ENCODE measurements at regions not wholly inside any gene's neighbourhood (a gene's known extent, or its start where the extent isn't known, plus 50 kb on each side); places are given as distances from the start of the nearest gene placed in this dataset.

- Histone ChIP-seq H3K9ac (ENCODE audit: low read length) (no peak overlapping the region), H3K4me3 (ENCODE audit: low read length) (no peak overlapping the region), H3K4me1 (ENCODE audit: control insufficient read depth, insufficient read depth, low read length) (no peaks in the 10 kb centered on the region), H3K9me3 (ENCODE audit: control insufficient read depth, low read length) (no peaks in the 10 kb centered on the region), H3K27me3 (replicated peaks; ENCODE audit: control insufficient read depth, insufficient read depth, low read length) (no peaks in the 10 kb centered on the region), H3K36me3 (ENCODE audit: control insufficient read depth, insufficient read depth, low read length, severe bottlenecking) (no peaks in the 10 kb centered on the region)
- DNase-seq (ENCODE audit: low read depth) = no peak
Observed at GRCh38 chr2:78681386-78681785, 344.1 kb upstream of the REG3G start.

- no peaks in the 10 kb centered on the region for H3K9me3 ChIP-seq (ENCODE audit: control insufficient read depth, low read length)
- H3K9ac ChIP-seq (ENCODE audit: low read length) = no peak overlapping the region
- H3K4me3 ChIP-seq (ENCODE audit: low read length) = no peak overlapping the region
- DNase-seq (ENCODE audit: low read depth) = no peak
- no peaks in the 10 kb centered on the region for H3K36me3 ChIP-seq (ENCODE audit: control insufficient read depth, insufficient read depth, low read length, severe bottlenecking)
- H3K27me3 ChIP-seq (replicated peaks; ENCODE audit: control insufficient read depth, insufficient read depth, low read length) = no peaks in the 10 kb centered on the region
- no peaks in the 10 kb centered on the region for H3K4me1 ChIP-seq (ENCODE audit: control insufficient read depth, insufficient read depth, low read length)
Observed at GRCh38 chr2:78682781-78683180, 342.7 kb upstream of the REG3G start.

GRCh38 chr2:78686625-78687153 lies 338.8 kb upstream of the REG3G start:
- Histone ChIP-seq H3K4me3 (ENCODE audit: low read length) (no peak overlapping the region), H3K4me1 (ENCODE audit: control insufficient read depth, insufficient read depth, low read length) (no peaks in the 10 kb centered on the region), H3K27me3 (replicated peaks; ENCODE audit: control insufficient read depth, insufficient read depth, low read length) (no peaks in the 10 kb centered on the region), H3K9me3 (ENCODE audit: control insufficient read depth, low read length) (no peaks in the 10 kb centered on the region), H3K36me3 (ENCODE audit: control insufficient read depth, insufficient read depth, low read length, severe bottlenecking) (no peaks in the 10 kb centered on the region), H3K9ac (ENCODE audit: low read length) (no peak overlapping the region)
- DNase-seq (ENCODE audit: low read depth) = no peak

- Histone ChIP-seq H3K4me3 (ENCODE audit: low read length) (no peak overlapping the region), H3K4me1 (ENCODE audit: control insufficient read depth, insufficient read depth, low read length) (no peaks in the 10 kb centered on the region), H3K9ac (ENCODE audit: low read length) (no peak overlapping the region), H3K36me3 (ENCODE audit: control insufficient read depth, insufficient read depth, low read length, severe bottlenecking) (no peaks in the 10 kb centered on the region), H3K9me3 (ENCODE audit: control insufficient read depth, low read length) (peaks cover 4% of the 10 kb centered on the region), H3K27me3 (replicated peaks; ENCODE audit: control insufficient read depth, insufficient read depth, low read length) (no peaks in the 10 kb centered on the region)
- DNase-seq (ENCODE audit: low read depth) = no peak
Observed at GRCh38 chr2:78699696-78700095, 325.8 kb upstream of the REG3G start.

- no peak for DNase-seq (ENCODE audit: low read depth)
- H3K36me3 ChIP-seq (ENCODE audit: control insufficient read depth, insufficient read depth, low read length, severe bottlenecking) = no peaks in the 10 kb centered on the region
Observed at GRCh38 chr2:78701546-78701945, 324.0 kb upstream of the REG3G start.

GRCh38 chr2:78707776-78708386 lies 317.6 kb upstream of the REG3G start:
- no peaks in the 10 kb centered on the region for H3K36me3 ChIP-seq (ENCODE audit: control insufficient read depth, insufficient read depth, low read length, severe bottlenecking)
- no peak for DNase-seq (ENCODE audit: low read depth)
- no peak overlapping the region for H3K9ac ChIP-seq (ENCODE audit: low read length)
- no peaks in the 10 kb centered on the region for H3K27me3 ChIP-seq (replicated peaks; ENCODE audit: control insufficient read depth, insufficient read depth, low read length)
- no peaks in the 10 kb centered on the region for H3K4me1 ChIP-seq (ENCODE audit: control insufficient read depth, insufficient read depth, low read length)
- no peaks in the 10 kb centered on the region for H3K9me3 ChIP-seq (ENCODE audit: control insufficient read depth, low read length)
- H3K4me3 ChIP-seq (ENCODE audit: low read length) = no peak overlapping the region

More at GRCh38 chr2:78701546-78701945, 324.0 kb upstream of the REG3G start:
- Histone ChIP-seq H3K9ac (ENCODE audit: low read length) (no peak overlapping the region), H3K9me3 (ENCODE audit: control insufficient read depth, low read length) (peaks cover 4% of the 10 kb centered on the region), H3K4me3 (ENCODE audit: low read length) (no peak overlapping the region), H3K27me3 (replicated peaks; ENCODE audit: control insufficient read depth, insufficient read depth, low read length) (no peaks in the 10 kb centered on the region), H3K4me1 (ENCODE audit: control insufficient read depth, insufficient read depth, low read length) (no peaks in the 10 kb centered on the region)

- Histone ChIP-seq H3K36me3 (ENCODE audit: control insufficient read depth, insufficient read depth, low read length, severe bottlenecking) (no peaks in the 10 kb centered on the region), H3K4me1 (ENCODE audit: control insufficient read depth, insufficient read depth, low read length) (no peaks in the 10 kb centered on the region), H3K9me3 (ENCODE audit: control insufficient read depth, low read length) (no peaks in the 10 kb centered on the region), H3K27me3 (replicated peaks; ENCODE audit: control insufficient read depth, insufficient read depth, low read length) (no peaks in the 10 kb centered on the region), H3K9ac (ENCODE audit: low read length) (no peak overlapping the region), H3K4me3 (ENCODE audit: low read length) (no peak overlapping the region)
- no peak for DNase-seq (ENCODE audit: low read depth)
Observed at GRCh38 chr2:78710632-78711375, 314.7 kb upstream of the REG3G start.

GRCh38 chr2:78715293-78715692 lies 310.2 kb upstream of the REG3G start:
- Histone ChIP-seq H3K9ac (ENCODE audit: low read length) (no peak overlapping the region), H3K36me3 (ENCODE audit: control insufficient read depth, insufficient read depth, low read length, severe bottlenecking) (no peaks in the 10 kb centered on the region), H3K4me1 (ENCODE audit: control insufficient read depth, insufficient read depth, low read length) (no peaks in the 10 kb centered on the region), H3K4me3 (ENCODE audit: low read length) (no peak overlapping the region), H3K9me3 (ENCODE audit: control insufficient read depth, low read length) (no peaks in the 10 kb centered on the region), H3K27me3 (replicated peaks; ENCODE audit: control insufficient read depth, insufficient read depth, low read length) (no peaks in the 10 kb centered on the region)
- DNase-seq (ENCODE audit: low read depth) = no peak

- no peaks in the 10 kb centered on the region for H3K9me3 ChIP-seq (ENCODE audit: control insufficient read depth, low read length)
- H3K4me1 ChIP-seq (ENCODE audit: control insufficient read depth, insufficient read depth, low read length) = no peaks in the 10 kb centered on the region
- no peaks in the 10 kb centered on the region for H3K36me3 ChIP-seq (ENCODE audit: control insufficient read depth, insufficient read depth, low read length, severe bottlenecking)
- H3K27me3 ChIP-seq (replicated peaks; ENCODE audit: control insufficient read depth, insufficient read depth, low read length) = no peaks in the 10 kb centered on the region
- DNase-seq (ENCODE audit: low read depth) = no peak
- H3K9ac ChIP-seq (ENCODE audit: low read length) = no peak overlapping the region
- no peak overlapping the region for H3K4me3 ChIP-seq (ENCODE audit: low read length)
Observed at GRCh38 chr2:78718024-78718423, 307.5 kb upstream of the REG3G start.

GRCh38 chr2:78718473-78718872 lies 307.0 kb upstream of the REG3G start:
- Histone ChIP-seq H3K9ac (ENCODE audit: low read length) (no peak overlapping the region), H3K36me3 (ENCODE audit: control insufficient read depth, insufficient read depth, low read length, severe bottlenecking) (no peaks in the 10 kb centered on the region), H3K4me1 (ENCODE audit: control insufficient read depth, insufficient read depth, low read length) (no peaks in the 10 kb centered on the region), H3K27me3 (replicated peaks; ENCODE audit: control insufficient read depth, insufficient read depth, low read length) (no peaks in the 10 kb centered on the region), H3K4me3 (ENCODE audit: low read length) (no peak overlapping the region), H3K9me3 (ENCODE audit: control insufficient read depth, low read length) (no peaks in the 10 kb centered on the region)
- no peak for DNase-seq (ENCODE audit: low read depth)

GRCh38 chr2:78721355-78722033 lies 304.0 kb upstream of the REG3G start:
- Histone ChIP-seq H3K9ac (ENCODE audit: low read length) (no peak overlapping the region), H3K9me3 (ENCODE audit: control insufficient read depth, low read length) (no peaks in the 10 kb centered on the region), H3K27me3 (replicated peaks; ENCODE audit: control insufficient read depth, insufficient read depth, low read length) (no peaks in the 10 kb centered on the region), H3K4me3 (ENCODE audit: low read length) (no peak overlapping the region), H3K36me3 (ENCODE audit: control insufficient read depth, insufficient read depth, low read length, severe bottlenecking) (no peaks in the 10 kb centered on the region), H3K4me1 (ENCODE audit: control insufficient read depth, insufficient read depth, low read length) (no peaks in the 10 kb centered on the region)
- DNase-seq (ENCODE audit: low read depth) = no peak
